ENCODE measurements at regions not wholly inside any gene's neighbourhood (a gene's known extent, or its start where the extent isn't known, plus 50 kb on each side); places are given as distances from the start of the nearest gene placed in this dataset.

- intact Hi-C loops (cut with micrococcal nuclease): no loop called here
Observed at GRCh38 chr9:27749838-27750237, 176.6 kb upstream of the C9orf72 start.

- intact Hi-C loops (cut with micrococcal nuclease): no loop called here
Observed at GRCh38 chr9:27750566-27750965, 177.3 kb upstream of the C9orf72 start.

- intact Hi-C loops (cut with micrococcal nuclease): no loop called here
Observed at GRCh38 chr9:27752069-27752468, 178.8 kb upstream of the C9orf72 start.

GRCh38 chr9:27755846-27756245 is 182.6 kb upstream of the C9orf72 start:
- intact Hi-C loops (cut with micrococcal nuclease): no loop called here

- intact Hi-C loops (cut with micrococcal nuclease): no loop called here
Observed at GRCh38 chr9:27756418-27756817, 183.1 kb upstream of the C9orf72 start.

GRCh38 chr9:27763831-27764230 is 190.6 kb upstream of the C9orf72 start:
- intact Hi-C loops (cut with micrococcal nuclease): no loop called here

- intact Hi-C loops (cut with micrococcal nuclease): no loop called here
Observed at GRCh38 chr9:27765266-27766072, 192.2 kb upstream of the C9orf72 start.

GRCh38 chr9:27766073-27766835 is 193.0 kb upstream of the C9orf72 start:
- intact Hi-C loops (cut with micrococcal nuclease): no loop called here

GRCh38 chr9:27768781-27769180 is 195.5 kb upstream of the C9orf72 start:
- intact Hi-C loops (cut with micrococcal nuclease): no loop called here

GRCh38 chr9:27770541-27770940 is 197.3 kb upstream of the C9orf72 start:
- intact Hi-C loops (cut with micrococcal nuclease): no loop called here

- intact Hi-C loops (cut with micrococcal nuclease): no loop called here
Observed at GRCh38 chr9:27771803-27772545, 198.7 kb upstream of the C9orf72 start.

- intact Hi-C loops (cut with micrococcal nuclease): no loop called here
Observed at GRCh38 chr9:27784847-27785713, 211.8 kb upstream of the C9orf72 start.

- intact Hi-C loops (cut with micrococcal nuclease): no loop called here
Observed at GRCh38 chr9:27785714-27786100, 212.4 kb upstream of the C9orf72 start.

- intact Hi-C loops (cut with micrococcal nuclease): loop anchor here (2.0 kb wide), 1 partner anchor 61 kb away; no protein-coding TSS in a partner anchor
Observed at GRCh38 chr9:27787891-27788290, 214.6 kb upstream of the C9orf72 start.

- intact Hi-C loops (cut with micrococcal nuclease): no loop called here
Observed at GRCh38 chr9:27791311-27791710, 218.0 kb upstream of the C9orf72 start.

GRCh38 chr9:27792971-27793689 is 219.8 kb upstream of the C9orf72 start:
- intact Hi-C loops (cut with micrococcal nuclease): no loop called here

- intact Hi-C loops (cut with micrococcal nuclease): no loop called here
Observed at GRCh38 chr9:27799326-27799725, 226.0 kb upstream of the C9orf72 start.

GRCh38 chr9:27800159-27800558 is 226.9 kb upstream of the C9orf72 start:
- intact Hi-C loops (cut with micrococcal nuclease): no loop called here

GRCh38 chr9:27800692-27801370 is 227.6 kb upstream of the C9orf72 start:
- intact Hi-C loops (cut with micrococcal nuclease): no loop called here

- intact Hi-C loops (cut with micrococcal nuclease): no loop called here
Observed at GRCh38 chr9:27801545-27801944, 228.3 kb upstream of the C9orf72 start.

All from T-helper 2 cell treated with Interferon-gamma antibody and Interleukin-4, amounts not matched to agents 100 ng/mL and 5 ng/mL, for 36 hours (primary cell).